Esophagus (tissue), 2 donors: ENCODE measurements at regions not wholly inside any gene's neighbourhood (a gene's known extent, or its start where the extent isn't known, plus 50 kb on each side); places are given as distances from the start of the nearest gene placed in this dataset.

ENCODE experiments used
- H3K27ac ChIP-seq, 2 donors: one replicate each; pipeline ENCODE4 v1.5.1; 2013; ENCODE audit warnings: low read depth in 2 of 2, mild to moderate bottlenecking in 2 of 2, inconsistent platforms in 1 of 2, low read length in 1 of 2, moderate library complexity in 1 of 2
- H3K27me3 ChIP-seq, 2 donors: one replicate each; pipeline ENCODE4 v1.6.1; 2013; ENCODE audit warnings: low read length in 2 of 2, control low read depth in 1 of 2, mild to moderate bottlenecking in 1 of 2; ENCODE audit not compliant: insufficient read depth in 2 of 2, control insufficient read depth in 1 of 2
- H3K36me3 ChIP-seq, 2 donors: one replicate each; pipeline ENCODE4 v1.6.1; 2013; ENCODE audit warnings: low read length in 1 of 2; ENCODE audit not compliant: control insufficient read depth in 2 of 2, insufficient read depth in 2 of 2
- H3K4me1 ChIP-seq, 2 donors: one replicate each; pipeline ENCODE4 v1.6.1; 2013; ENCODE audit warnings: low read length in 1 of 2; ENCODE audit not compliant: control insufficient read depth in 2 of 2, insufficient read depth in 2 of 2
- H3K4me3 ChIP-seq, 2 donors: one replicate each; pipeline ENCODE4 v1.5.1; 2013; ENCODE audit warnings: low read length in 2 of 2, mild to moderate bottlenecking in 2 of 2, low read depth in 1 of 2, moderate library complexity in 1 of 2
- H3K9me3 ChIP-seq, 2 donors: one replicate each; pipeline ENCODE4 v1.6.1; 2013; ENCODE audit warnings: mild to moderate bottlenecking in 2 of 2, low read depth in 1 of 2, low read length in 1 of 2, moderate library complexity in 1 of 2; ENCODE audit not compliant: control insufficient read depth in 2 of 2, insufficient read depth in 1 of 2
- WGBS, 2 donors: extraction: QIAGEN DNeasy Blood & Tissue Kit; methylation state at CpG; one replicate each; pipeline ENCODE4 v1.1.7; 2013; 5-methylcytosine and 5-hydroxymethylcytosine counted together
- donor health status: healthy with polysubstance abuse.
- donor health status: Bipolar disorder and iron deficiency.

DNA sequence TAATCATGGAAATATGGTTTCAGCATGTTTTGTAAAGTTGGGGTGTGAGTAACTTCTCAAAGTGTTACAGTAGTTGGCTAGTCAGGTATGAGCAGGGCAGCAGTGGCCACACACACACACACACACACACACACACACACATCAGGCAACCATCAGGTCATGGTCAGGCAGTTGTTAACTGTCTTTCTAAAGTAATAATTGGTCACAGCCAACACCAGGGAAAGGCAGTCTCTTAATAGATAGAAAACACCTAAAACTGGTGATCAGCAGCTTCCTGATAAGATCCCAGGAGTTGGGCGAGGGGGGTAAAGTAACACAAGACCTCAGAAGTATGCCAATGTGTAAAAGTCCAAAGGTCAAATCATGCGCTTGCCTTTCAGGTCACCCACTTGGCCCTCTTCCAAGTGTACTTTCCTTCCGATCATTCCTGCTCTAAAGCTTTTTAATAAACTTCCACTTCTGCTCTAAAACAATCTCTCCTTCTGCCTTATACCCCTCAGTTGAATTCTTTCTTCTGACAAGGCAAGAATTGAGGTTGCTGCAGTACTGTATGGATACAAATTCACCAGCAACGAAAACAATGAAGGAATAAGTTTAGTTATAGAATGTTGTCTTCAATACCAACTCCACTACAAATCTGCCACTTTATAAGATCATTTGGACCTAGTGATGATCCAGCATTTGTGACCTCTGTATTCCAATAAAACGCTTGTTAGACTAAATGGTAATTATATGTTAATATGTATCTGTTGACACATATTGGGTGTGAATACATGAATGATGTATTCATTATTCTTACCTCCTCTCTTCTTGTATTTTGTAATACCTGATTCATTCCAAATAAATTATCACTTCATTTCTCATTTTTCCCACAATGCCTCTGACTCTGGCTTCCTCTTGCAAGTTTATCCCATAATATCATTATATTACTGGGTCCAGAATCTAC lies 254.3 kb downstream of the METTL4 start:
- no peaks in the 10 kb centered on the region for H3K27me3 ChIP-seq
- no peak overlapping the region for H3K4me3 ChIP-seq
- no peak overlapping the region for H3K27ac ChIP-seq
- 40 to 46% methylated on average over 5 of the region's 5 CpGs for WGBS, 2 donors
- H3K9me3 ChIP-seq: no peaks in the 10 kb centered on the region
- no peaks in the 10 kb centered on the region for H3K4me1 ChIP-seq
- no peaks in the 10 kb centered on the region for H3K36me3 ChIP-seq

DNA sequence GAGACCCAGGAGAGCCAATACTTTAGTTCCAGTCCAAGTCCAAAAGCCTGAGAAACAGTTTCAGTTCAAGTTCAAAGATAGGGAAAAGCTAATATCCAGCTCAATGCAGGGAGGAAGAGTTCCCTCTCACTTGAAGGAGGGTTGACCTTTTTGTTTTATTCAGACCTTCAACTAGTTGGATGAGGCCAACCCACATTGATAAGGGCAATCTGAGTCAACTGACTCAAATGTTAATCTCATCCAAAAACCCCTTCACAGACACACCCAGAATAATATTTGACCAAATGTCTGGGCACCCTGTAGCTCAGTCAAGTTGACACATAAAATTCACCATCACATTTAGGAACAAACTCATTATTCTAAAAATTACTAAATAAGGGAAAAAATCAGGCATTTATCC lies 246.8 kb downstream of the METTL4 start:
- Histone ChIP-seq H3K4me1 (no peaks in the 10 kb centered on the region), H3K4me3 (no peak overlapping the region), H3K27me3 (peaks cover 0 to 3% of the 10 kb centered on the region in 2 donors), H3K36me3 (no peaks in the 10 kb centered on the region), H3K9me3 (no peaks in the 10 kb centered on the region), H3K27ac (no peak overlapping the region)

DNA sequence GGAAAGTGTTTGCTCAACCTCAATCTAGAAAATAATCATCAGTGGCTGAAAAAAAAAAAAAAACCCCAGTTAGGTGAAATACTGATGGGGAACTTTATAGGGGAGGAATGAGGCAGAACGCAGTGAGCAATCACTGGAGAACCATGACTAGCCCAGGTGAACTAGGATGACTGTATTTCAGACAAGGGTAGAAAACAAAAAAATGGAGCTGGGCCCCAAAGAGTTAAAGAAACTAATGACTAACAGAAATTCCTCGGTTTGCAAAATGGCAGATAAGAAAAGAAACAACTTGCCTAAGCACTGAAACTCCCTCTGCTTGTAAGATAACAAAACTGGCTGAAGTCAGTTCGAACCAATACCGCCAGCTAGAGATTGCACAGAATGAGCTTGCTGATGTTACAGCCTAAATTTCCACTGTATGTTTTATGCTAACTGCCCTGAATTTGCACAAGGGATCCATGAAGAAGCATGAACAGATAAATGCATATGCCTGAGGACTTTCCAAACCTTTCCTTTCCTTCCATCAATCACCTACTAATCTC lies 245.9 kb downstream of the METTL4 start:
- Histone ChIP-seq H3K9me3 (no peaks in the 10 kb centered on the region), H3K27ac (no peak overlapping the region), H3K36me3 (no peaks in the 10 kb centered on the region), H3K4me1 (no peaks in the 10 kb centered on the region), H3K4me3 (no peak overlapping the region), H3K27me3 (peaks cover 0 to 3% of the 10 kb centered on the region in 2 donors)
- WGBS, 2 donors: 57 to 65% methylated on average over 4 of the region's 4 CpGs

DNA sequence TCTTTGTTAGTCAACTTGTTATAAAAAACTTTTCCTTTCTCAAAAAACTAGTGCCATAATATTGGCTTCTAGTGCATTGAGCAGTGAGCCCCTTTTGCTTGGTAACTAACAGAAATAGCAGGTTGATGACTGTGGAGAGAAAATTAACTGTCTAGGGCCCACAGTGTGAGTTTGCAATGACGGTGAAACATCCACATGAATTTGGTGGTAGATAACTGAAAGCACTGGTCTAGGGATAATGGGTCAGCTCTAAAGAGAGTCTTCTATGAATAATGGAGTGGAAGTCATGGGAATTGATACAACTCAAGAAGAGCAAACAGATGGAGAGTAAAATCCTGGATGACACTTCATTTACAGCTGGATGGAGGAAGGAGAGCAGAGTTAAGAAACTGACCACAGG lies 245.4 kb downstream of the METTL4 start:
- WGBS, 2 donors: 90 to 94% methylated on average over 1 of the region's 1 CpG
- H3K36me3 ChIP-seq: no peaks in the 10 kb centered on the region

DNA sequence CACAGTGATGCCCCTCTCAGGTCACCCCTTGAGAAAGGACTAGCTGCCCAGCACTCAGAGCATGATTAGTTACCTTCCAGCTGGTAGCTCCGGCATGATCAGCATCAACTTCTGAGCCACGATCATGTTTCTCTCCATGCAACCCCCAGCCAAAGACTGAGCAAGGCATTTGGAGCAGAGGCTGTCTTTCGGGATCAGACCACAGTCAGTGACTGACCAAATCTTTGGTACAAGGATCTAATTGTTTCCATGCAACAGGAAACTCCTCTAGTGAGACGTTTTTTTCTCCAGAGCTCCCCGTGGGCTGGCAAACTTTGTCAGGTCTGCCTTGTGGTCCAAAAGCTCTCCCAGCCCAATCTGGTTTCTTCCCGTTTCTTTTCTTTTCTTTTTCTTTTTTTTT lies 244.3 kb downstream of the METTL4 start:
- WGBS, 2 donors: 37 to 50% methylated on average over 6 of the region's 6 CpGs
- peaks cover 0 to 3% of the 10 kb centered on the region in 2 donors for H3K27me3 ChIP-seq
- H3K9me3 ChIP-seq: no peaks in the 10 kb centered on the region
- H3K36me3 ChIP-seq: no peaks in the 10 kb centered on the region
- no peak overlapping the region for H3K27ac ChIP-seq
- no peak overlapping the region for H3K4me3 ChIP-seq
- H3K4me1 ChIP-seq: no peaks in the 10 kb centered on the region

More for the DNA sequence above, 245.4 kb downstream of the METTL4 start:
- Histone ChIP-seq H3K9me3 (no peaks in the 10 kb centered on the region), H3K4me1 (no peaks in the 10 kb centered on the region), H3K27ac (no peak overlapping the region), H3K27me3 (peaks cover 0 to 3% of the 10 kb centered on the region in 2 donors), H3K4me3 (no peak overlapping the region)

DNA sequence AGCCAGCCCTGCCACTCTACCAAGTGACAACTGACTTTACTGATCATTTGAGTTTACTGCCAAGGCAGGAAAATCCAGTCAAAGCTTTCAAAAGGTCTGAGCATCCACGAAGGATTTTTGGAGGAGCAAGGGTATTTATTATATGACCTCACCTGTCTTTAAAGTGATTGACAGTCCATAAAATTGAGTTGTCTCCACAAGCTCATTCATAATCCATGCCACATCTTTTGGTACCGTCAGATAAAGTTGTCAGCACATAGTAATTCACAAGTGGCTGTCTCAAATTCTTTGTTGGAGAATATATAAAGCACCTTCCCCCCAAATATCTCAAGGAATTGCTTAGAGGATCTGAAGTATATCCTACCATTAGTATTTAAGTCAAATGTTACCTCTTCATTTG lies 240.5 kb downstream of the METTL4 start:
- WGBS, 2 donors: 51 to 58% methylated on average over 2 of the region's 2 CpGs
- H3K36me3 ChIP-seq: no peaks in the 10 kb centered on the region
- H3K4me1 ChIP-seq: no peaks in the 10 kb centered on the region
- H3K27me3 ChIP-seq: peaks cover 3% of the 10 kb centered on the region in 2 donors
- no peak overlapping the region for H3K4me3 ChIP-seq
- no peaks in the 10 kb centered on the region for H3K9me3 ChIP-seq
- H3K27ac ChIP-seq: no peak overlapping the region

DNA sequence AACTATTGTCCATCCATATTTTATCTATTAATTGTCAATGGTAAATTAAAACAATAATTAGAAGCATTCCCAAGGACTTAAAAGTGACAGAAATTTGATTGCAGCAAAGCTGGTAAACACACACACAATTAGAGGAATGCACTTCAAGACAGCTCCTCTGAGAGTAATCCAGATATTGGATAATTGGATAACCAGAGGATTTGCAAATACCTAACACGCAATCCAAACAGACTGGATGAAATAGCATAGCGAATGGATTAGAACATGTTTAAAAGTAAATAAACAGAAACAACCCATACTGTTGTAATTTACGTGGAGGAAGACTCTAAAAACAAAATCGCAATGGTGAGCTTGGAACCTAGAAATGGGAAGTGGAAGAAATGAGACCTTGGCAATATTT lies 239.8 kb downstream of the METTL4 start:
- 82% methylated on average over 4 of the region's 4 CpGs for WGBS, 2 donors
- H3K4me1 ChIP-seq: no peaks in the 10 kb centered on the region
- no peak overlapping the region for H3K4me3 ChIP-seq
- H3K27me3 ChIP-seq: peaks cover 3% of the 10 kb centered on the region in 2 donors
- no peaks in the 10 kb centered on the region for H3K36me3 ChIP-seq
- H3K9me3 ChIP-seq: no peaks in the 10 kb centered on the region
- H3K27ac ChIP-seq: no peak overlapping the region

DNA sequence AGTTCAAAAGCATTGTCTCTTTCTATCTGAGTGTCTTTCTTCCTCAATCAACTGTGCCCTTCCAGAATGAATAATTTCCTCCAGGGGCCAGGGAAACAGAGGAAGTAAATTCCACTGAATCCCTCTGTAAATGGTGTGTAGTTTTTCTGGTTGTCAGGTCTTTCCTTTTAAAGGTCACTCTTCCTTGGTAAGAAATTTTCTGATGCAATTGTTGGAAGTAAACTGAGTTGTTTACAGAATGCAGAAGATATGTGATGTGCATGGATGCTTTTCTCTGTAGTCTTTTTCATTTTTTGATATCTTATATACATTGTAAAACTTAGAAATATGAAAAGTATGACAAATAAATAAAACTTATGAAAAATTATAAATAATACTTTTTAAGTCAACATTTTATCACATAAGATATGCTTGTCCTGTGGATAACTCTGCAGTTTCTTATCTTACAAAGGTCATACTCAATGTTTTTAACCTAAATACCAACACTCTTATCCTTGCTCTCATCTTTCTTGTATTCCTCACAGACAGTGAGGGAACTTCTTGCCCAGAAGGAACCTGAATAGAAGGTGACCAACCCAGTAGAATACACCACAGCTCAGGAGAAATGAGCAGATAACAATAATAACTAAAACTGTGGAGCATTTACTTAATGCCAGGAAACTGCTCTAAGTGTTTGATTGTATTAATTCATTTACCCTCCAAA lies 234.5 kb downstream of the METTL4 start:
- Histone ChIP-seq H3K36me3 (no peaks in the 10 kb centered on the region), H3K4me1 (no peaks in the 10 kb centered on the region), H3K4me3 (no peak overlapping the region)

DNA sequence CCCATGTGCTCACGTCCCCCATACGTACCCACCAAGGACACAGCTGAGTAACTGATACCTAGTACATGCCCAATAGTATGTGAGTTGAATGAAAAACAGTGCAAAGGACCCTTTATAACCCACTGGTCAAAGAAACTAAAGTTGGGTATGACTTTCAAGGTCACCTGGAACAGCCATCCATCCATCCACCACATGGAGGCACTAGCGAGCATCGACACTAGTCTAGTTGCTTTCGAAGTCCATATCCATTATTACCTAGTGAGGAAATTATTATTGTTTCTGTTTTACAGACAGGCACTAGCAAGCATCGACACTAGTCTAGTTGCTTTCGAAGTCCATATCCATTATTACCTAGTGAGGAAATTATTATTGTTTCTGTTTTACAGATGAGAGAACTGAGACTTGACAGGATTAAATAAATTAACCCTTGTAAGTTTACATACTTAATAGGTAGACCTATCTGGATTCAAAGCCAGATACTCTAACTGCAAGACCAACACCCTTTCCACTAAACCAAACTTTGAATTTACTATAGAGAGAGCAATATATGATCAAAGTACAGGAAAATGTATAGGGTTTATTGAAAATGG lies 233.7 kb downstream of the METTL4 start:
- WGBS, 2 donors: 58% methylated on average over 7 of the region's 7 CpGs
- H3K4me3 ChIP-seq: no peak overlapping the region
- no peak overlapping the region for H3K27ac ChIP-seq
- H3K27me3 ChIP-seq: no peaks in the 10 kb centered on the region
- H3K4me1 ChIP-seq: no peaks in the 10 kb centered on the region
- no peaks in the 10 kb centered on the region for H3K36me3 ChIP-seq
- H3K9me3 ChIP-seq: no peaks in the 10 kb centered on the region

More for the DNA sequence above, 234.5 kb downstream of the METTL4 start:
- no peaks in the 10 kb centered on the region for H3K9me3 ChIP-seq
- peaks cover 0 to 3% of the 10 kb centered on the region in 2 donors for H3K27me3 ChIP-seq
- no peak overlapping the region for H3K27ac ChIP-seq
